Activated CD4-positive, alpha-beta memory T cell treated with anti-CD3 and anti-CD28 coated beads for 36 hours (primary cell): ENCODE measurements at regions not wholly inside any gene's neighbourhood (a gene's known extent, or its start where the extent isn't known, plus 50 kb on each side); places are given as distances from the start of the nearest gene placed in this dataset.

ENCODE experiments used
- CTCF ChIA-PET: fragments of 350-600 bp; sonication (Branson Sonifier 250); formaldehyde crosslinking; loops from one replicate; lab custom pipeline; 2021; ENCODE audit warnings: antibody characterized with exemption, inconsistent platforms; lab: Charles Lee
- POLR2A ChIA-PET: fragments of 350-600 bp; sonication (Branson Sonifier 250); formaldehyde crosslinking; loops from one replicate; lab custom pipeline; 2021; ENCODE audit warnings: antibody characterized with exemption; lab: Charles Lee
- DNase-seq: peaks from one replicate; pipeline ENCODE4 v3.0.0-alpha.2; 2020
- H3K27ac Mint-ChIP-seq: one replicate; pipeline ENCODE4 v1.8.0; 2021; ENCODE audit warnings: mixed read lengths
- H3K27me3 Mint-ChIP-seq: one replicate; pipeline ENCODE4 v1.8.0; 2021; ENCODE audit warnings: mixed read lengths
- H3K36me3 Mint-ChIP-seq: one replicate; pipeline ENCODE4 v1.8.0; 2021; ENCODE audit warnings: mixed read lengths
- H3K4me1 Mint-ChIP-seq: one replicate; pipeline ENCODE4 v1.8.0; 2021; ENCODE audit warnings: low read depth, mixed read lengths
- H3K4me3 Mint-ChIP-seq: one replicate; pipeline ENCODE4 v1.8.0; 2021; ENCODE audit warnings: mild to moderate bottlenecking, mixed read lengths
- H3K9me3 Mint-ChIP-seq: one replicate; pipeline ENCODE4 v1.8.0; 2021; ENCODE audit warnings: mixed read lengths
- intact Hi-C: fragments of 100-400 bp; cut with micrococcal nuclease; formaldehyde crosslinking; loops from one replicate; pipeline ENCODE4 v1.15.1; 2023

GRCh38 chr7:46975493-46975892 lies 606.4 kb downstream of the TNS3 start:
- Mint-ChIP-seq H3K4me1 (no peaks in the 10 kb centered on the region), H3K27ac (no peak overlapping the region), H3K4me3 (no peak overlapping the region), H3K36me3 (no peaks in the 10 kb centered on the region), H3K9me3 (peaks cover 2% of the 10 kb centered on the region), H3K27me3 (no peaks in the 10 kb centered on the region)
- CTCF ChIA-PET: no interaction called here
- POLR2A ChIA-PET: no interaction called here
- intact Hi-C loops: no loop called here
- no peak for DNase-seq

- H3K36me3 Mint-ChIP-seq: no peaks in the 10 kb centered on the region
- H3K4me3 Mint-ChIP-seq: no peak overlapping the region
- intact Hi-C loops: no loop called here
- no peak for DNase-seq
- H3K4me1 Mint-ChIP-seq: no peaks in the 10 kb centered on the region
- H3K9me3 Mint-ChIP-seq: peaks cover 9% of the 10 kb centered on the region
- ChIA-PET CTCF (no interaction called here), POLR2A (no interaction called here)
- H3K27me3 Mint-ChIP-seq: no peaks in the 10 kb centered on the region
- no peak overlapping the region for H3K27ac Mint-ChIP-seq
Observed at GRCh38 chr7:46972205-46972604, 609.7 kb downstream of the TNS3 start.

GRCh38 chr7:46970476-46970875 lies 611.4 kb downstream of the TNS3 start:
- Mint-ChIP-seq H3K27me3 (no peaks in the 10 kb centered on the region), H3K4me1 (no peaks in the 10 kb centered on the region), H3K27ac (no peak overlapping the region), H3K36me3 (no peaks in the 10 kb centered on the region), H3K4me3 (no peak overlapping the region), H3K9me3 (peaks cover 12% of the 10 kb centered on the region)
- ChIA-PET CTCF (no interaction called here), POLR2A (no interaction called here)
- intact Hi-C loops: no loop called here
- DNase-seq: no peak

GRCh38 chr7:46970131-46970430 lies 611.8 kb downstream of the TNS3 start:
- Mint-ChIP-seq H3K36me3 (no peaks in the 10 kb centered on the region), H3K9me3 (peaks cover 16% of the 10 kb centered on the region), H3K27ac (no peak overlapping the region), H3K4me3 (no peak overlapping the region), H3K4me1 (no peaks in the 10 kb centered on the region), H3K27me3 (no peaks in the 10 kb centered on the region)
- no peak for DNase-seq
- ChIA-PET POLR2A (no interaction called here), CTCF (no interaction called here)
- intact Hi-C loops: no loop called here

GRCh38 chr7:46969303-46970130 lies 612.4 kb downstream of the TNS3 start:
- POLR2A ChIA-PET: no interaction called here
- CTCF ChIA-PET: no interaction called here
- Mint-ChIP-seq H3K4me1 (no peaks in the 10 kb centered on the region), H3K27me3 (no peaks in the 10 kb centered on the region), H3K9me3 (peaks cover 21% of the 10 kb centered on the region), H3K4me3 (no peak overlapping the region), H3K27ac (no peak overlapping the region), H3K36me3 (no peaks in the 10 kb centered on the region)
- DNase-seq: no peak
- intact Hi-C loops: no loop called here

- Mint-ChIP-seq H3K36me3 (no peaks in the 10 kb centered on the region), H3K27ac (no peak overlapping the region), H3K4me1 (no peaks in the 10 kb centered on the region), H3K9me3 (peaks cover 33% of the 10 kb centered on the region), H3K27me3 (no peaks in the 10 kb centered on the region), H3K4me3 (no peak overlapping the region)
- ChIA-PET POLR2A (no interaction called here), CTCF (no interaction called here)
- no peak for DNase-seq
- intact Hi-C loops: no loop called here
Observed at GRCh38 chr7:46968003-46968402, 613.9 kb downstream of the TNS3 start.

GRCh38 chr7:46963719-46964118 lies 618.2 kb downstream of the TNS3 start:
- no peaks in the 10 kb centered on the region for H3K27me3 Mint-ChIP-seq
- CTCF ChIA-PET: no interaction called here
- no peak for DNase-seq
- H3K9me3 Mint-ChIP-seq: peaks cover 43% of the 10 kb centered on the region
- intact Hi-C loops: no loop called here
- POLR2A ChIA-PET: no interaction called here
- H3K27ac Mint-ChIP-seq: no peak overlapping the region
- H3K4me3 Mint-ChIP-seq: no peak overlapping the region
- no peaks in the 10 kb centered on the region for H3K4me1 Mint-ChIP-seq
- H3K36me3 Mint-ChIP-seq: no peaks in the 10 kb centered on the region

- no peak overlapping the region for H3K4me3 Mint-ChIP-seq
- no peaks in the 10 kb centered on the region for H3K36me3 Mint-ChIP-seq
- intact Hi-C loops: no loop called here
- H3K4me1 Mint-ChIP-seq: no peaks in the 10 kb centered on the region
- no peak for DNase-seq
- peaks cover 36% of the 10 kb centered on the region for H3K9me3 Mint-ChIP-seq
- H3K27ac Mint-ChIP-seq: no peak overlapping the region
- ChIA-PET POLR2A (no interaction called here), CTCF (no interaction called here)
- H3K27me3 Mint-ChIP-seq: no peaks in the 10 kb centered on the region
Observed at GRCh38 chr7:46960970-46961369, 620.9 kb downstream of the TNS3 start.

GRCh38 chr7:46957195-46957594 lies 624.7 kb downstream of the TNS3 start:
- Mint-ChIP-seq H3K27ac (no peak overlapping the region), H3K4me1 (no peaks in the 10 kb centered on the region), H3K27me3 (no peaks in the 10 kb centered on the region), H3K36me3 (no peaks in the 10 kb centered on the region), H3K9me3 (peaks cover 10% of the 10 kb centered on the region), H3K4me3 (no peak overlapping the region)
- DNase-seq: no peak
- ChIA-PET CTCF (no interaction called here), POLR2A (no interaction called here)
- intact Hi-C loops: no loop called here

GRCh38 chr7:46955531-46955930 lies 626.4 kb downstream of the TNS3 start:
- intact Hi-C loops: no loop called here
- no peak for DNase-seq
- H3K27ac Mint-ChIP-seq: no peak overlapping the region
- ChIA-PET CTCF (no interaction called here), POLR2A (no interaction called here)
- peaks cover 6% of the 10 kb centered on the region for H3K9me3 Mint-ChIP-seq
- no peaks in the 10 kb centered on the region for H3K27me3 Mint-ChIP-seq
- no peaks in the 10 kb centered on the region for H3K4me1 Mint-ChIP-seq
- H3K4me3 Mint-ChIP-seq: no peak overlapping the region
- H3K36me3 Mint-ChIP-seq: no peaks in the 10 kb centered on the region

GRCh38 chr7:46954181-46954580 lies 627.7 kb downstream of the TNS3 start:
- Mint-ChIP-seq H3K36me3 (no peaks in the 10 kb centered on the region), H3K4me1 (no peaks in the 10 kb centered on the region), H3K9me3 (peaks cover 5% of the 10 kb centered on the region), H3K27me3 (no peaks in the 10 kb centered on the region), H3K27ac (no peak overlapping the region), H3K4me3 (no peak overlapping the region)
- intact Hi-C loops: no loop called here
- ChIA-PET CTCF (no interaction called here), POLR2A (no interaction called here)
- no peak for DNase-seq

- Mint-ChIP-seq H3K27ac (no peak overlapping the region), H3K27me3 (no peaks in the 10 kb centered on the region), H3K4me1 (no peaks in the 10 kb centered on the region), H3K9me3 (peaks cover 4% of the 10 kb centered on the region), H3K4me3 (no peak overlapping the region), H3K36me3 (no peaks in the 10 kb centered on the region)
- intact Hi-C loops: no loop called here
- CTCF ChIA-PET: no interaction called here
- POLR2A ChIA-PET: no interaction called here
- DNase-seq: no peak
Observed at GRCh38 chr7:46953008-46953407, 628.9 kb downstream of the TNS3 start.

GRCh38 chr7:46949270-46949931 lies 632.5 kb downstream of the TNS3 start:
- no peak overlapping the region for H3K4me3 Mint-ChIP-seq
- intact Hi-C loops: no loop called here
- no peaks in the 10 kb centered on the region for H3K27me3 Mint-ChIP-seq
- ChIA-PET CTCF (no interaction called here), POLR2A (no interaction called here)
- no peaks in the 10 kb centered on the region for H3K4me1 Mint-ChIP-seq
- no peak overlapping the region for H3K27ac Mint-ChIP-seq
- no peaks in the 10 kb centered on the region for H3K36me3 Mint-ChIP-seq
- H3K9me3 Mint-ChIP-seq: peaks cover 4% of the 10 kb centered on the region
- DNase-seq: no peak
